GM12891 (cell line): ENCODE measurements at regions not wholly inside any gene's neighbourhood (a gene's known extent, or its start where the extent isn't known, plus 50 kb on each side); places are given as distances from the start of the nearest gene placed in this dataset.

Experiments
- DNase-seq: peaks from one replicate; pipeline ENCODE4 v3.0.0; 2011; ENCODE audit warnings: low spot score; ENCODE audit not compliant: insufficient read length
- FAIRE-seq: peaks from 2 replicates; lab custom pipeline; 2011; peaks lifted over from hg19 to GRCh38; lab: Jason Lieb, UNC
- PAX5 ChIP-seq: IDR thresholded peaks from 2 replicates; pipeline ENCODE4 v1.6.1; 2011; ENCODE audit warnings: low read length, moderate library complexity, mild to moderate bottlenecking; ENCODE audit not compliant: insufficient read depth, severe bottlenecking
- POLR2A ChIP-seq: IDR thresholded peaks from 2 replicates; pipeline ENCODE4 v1.6.1; 2011; ENCODE audit warnings: low read depth, low read length, control low read depth
- POLR2AphosphoS5 ChIP-seq: IDR thresholded peaks from 2 replicates; pipeline ENCODE4 v1.6.1; 2011; ENCODE audit warnings: low read depth, low read length, control low read depth
- POU2F2 ChIP-seq: IDR thresholded peaks from 2 replicates; pipeline ENCODE4 v1.6.1; 2011; ENCODE audit warnings: low read depth, mild to moderate bottlenecking, control low read depth, low read length, moderate library complexity
- SPI1 ChIP-seq: IDR thresholded peaks from 2 replicates; pipeline ENCODE4 v1.6.1; 2011; ENCODE audit warnings: low read depth, low read length, control low read depth
- TAF1 ChIP-seq: IDR thresholded peaks from 2 replicates; pipeline ENCODE4 v1.6.1; 2011; ENCODE audit warnings: low read depth, low read length, control low read depth

DNA sequence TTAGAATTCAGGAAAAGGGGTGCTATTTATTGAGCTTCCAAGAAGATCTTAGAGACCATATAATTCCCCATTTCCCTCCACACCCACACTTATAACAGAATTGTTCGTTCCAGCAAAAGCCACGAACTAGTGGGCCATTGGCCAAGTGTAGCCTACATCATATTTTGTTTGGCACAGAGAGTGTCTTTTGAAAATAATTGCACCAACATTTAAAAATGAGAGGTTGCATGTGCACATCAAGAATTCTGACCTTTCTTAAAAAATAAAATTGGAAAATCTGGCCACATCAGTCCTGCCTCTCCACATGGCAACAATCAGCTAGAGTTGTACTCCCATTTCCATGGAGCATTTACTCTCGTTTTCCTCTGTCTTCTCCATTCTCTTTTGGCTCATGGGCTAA lies 655.5 kb upstream of the FANCL start:
- DNase-seq (no peak), FAIRE-seq (no peak)

GRCh38 chr2:58895857-58896256 lies 654.7 kb upstream of the FANCL start:
- FAIRE-seq = no peak
- TF ChIP-seq POU2F2 = no peak
- DNase-seq = no peak

More for the DNA sequence above, 655.5 kb upstream of the FANCL start:
- TF ChIP-seq POLR2AphosphoS5 (no peak), TAF1 (no peak), POU2F2 (no peak), SPI1 (no peak), POLR2A (no peak)

GRCh38 chr2:58893656-58894351 lies 652.7 kb upstream of the FANCL start:
- no peak for TF ChIP-seq SPI1
- TF ChIP-seq POLR2A = no peak
- no peak for TF ChIP-seq POU2F2
- no peak for TF ChIP-seq POLR2AphosphoS5
- no peak for TF ChIP-seq PAX5
- no peak for TF ChIP-seq TAF1
- DNase-seq (no peak), FAIRE-seq (no peak)

DNA sequence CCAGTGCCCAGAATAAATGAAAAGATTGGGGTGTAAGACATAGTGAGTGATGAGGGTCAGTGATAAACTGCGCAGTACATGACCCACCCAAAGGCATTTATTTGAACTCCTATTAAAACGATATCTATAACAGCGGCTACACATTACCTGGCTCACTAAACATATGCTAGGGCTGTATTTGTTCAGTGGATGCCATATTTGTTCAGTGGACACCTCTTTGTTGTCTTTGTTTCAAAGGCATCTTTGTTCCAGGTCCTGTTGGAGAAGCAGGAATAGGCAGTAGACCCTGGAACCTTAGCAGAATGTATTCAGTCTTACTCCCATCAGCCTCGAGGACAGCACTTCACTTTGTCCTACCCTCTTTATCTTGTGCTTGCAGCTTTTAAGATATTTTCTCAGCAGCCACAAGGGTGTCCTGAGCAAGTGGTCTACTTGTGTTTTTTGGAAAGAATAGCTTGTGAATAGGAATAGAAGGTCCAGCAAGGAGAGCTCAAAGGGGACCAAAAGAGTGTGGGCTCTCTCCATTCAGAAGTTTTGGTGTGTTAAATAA lies 650.8 kb upstream of the FANCL start:
- no peak for DNase-seq
- no peak for FAIRE-seq

GRCh38 chr2:58890865-58891525 lies 649.9 kb upstream of the FANCL start:
- no peak for FAIRE-seq
- no peak for DNase-seq
- TF ChIP-seq POU2F2 (no peak), POLR2AphosphoS5 (no peak), POLR2A (no peak), PAX5 (no peak), TAF1 (no peak), SPI1 (no peak)

More for the DNA sequence above, 650.8 kb upstream of the FANCL start:
- TF ChIP-seq POLR2AphosphoS5 (no peak), SPI1 (no peak), TAF1 (no peak), POLR2A (no peak), POU2F2 (no peak), PAX5 (no peak)

DNA sequence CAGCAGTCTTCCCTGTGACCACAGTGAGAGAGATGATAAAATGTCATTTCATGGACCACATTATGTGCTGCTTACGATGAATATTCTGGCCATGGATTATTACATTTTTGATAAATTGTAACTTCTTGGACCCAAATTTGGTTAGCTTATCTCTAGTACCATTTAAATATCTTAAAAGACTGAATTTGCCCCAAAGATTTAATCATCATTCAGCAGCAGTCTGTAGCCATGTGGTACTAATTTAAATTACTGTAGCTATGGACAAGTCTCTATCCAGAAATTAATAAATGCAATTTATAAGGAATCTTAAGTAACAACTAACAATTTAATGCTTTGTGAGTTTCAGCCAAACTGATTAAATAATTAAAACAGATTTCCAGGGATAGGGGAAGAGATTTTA lies 644.9 kb upstream of the FANCL start:
- TF ChIP-seq POU2F2 (no peak), TAF1 (no peak), PAX5 (no peak), SPI1 (no peak), POLR2A (no peak), POLR2AphosphoS5 (no peak)
- no peak for DNase-seq
- no peak for FAIRE-seq

- TF ChIP-seq SPI1 = no peak
- TF ChIP-seq POLR2AphosphoS5 = no peak
- TF ChIP-seq POU2F2 = no peak
- TF ChIP-seq POLR2A = no peak
- TF ChIP-seq TAF1 = no peak
- no peak for TF ChIP-seq PAX5
- DNase-seq (no peak), FAIRE-seq (no peak)
These were observed 638.7 kb upstream of the FANCL start for GRCh38 chr2:58879834-58880233.

DNA sequence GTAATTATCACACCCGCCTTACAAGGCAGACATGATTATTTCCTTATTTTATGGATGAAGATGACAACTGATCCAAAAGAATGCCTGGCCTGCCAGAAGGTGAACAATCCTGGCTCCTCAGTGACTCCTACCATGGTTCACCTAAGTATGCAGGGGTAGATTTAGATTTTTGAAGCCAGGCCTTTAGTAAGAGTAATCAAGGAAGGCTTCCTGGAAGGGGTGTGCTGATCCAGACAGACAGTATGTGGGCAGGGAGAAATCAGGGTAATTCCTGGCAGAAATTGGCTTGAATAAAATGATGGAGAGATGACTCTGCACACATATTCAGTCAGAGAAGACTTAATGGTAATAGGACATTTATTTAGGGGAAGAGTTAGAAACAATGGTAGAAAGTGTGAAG lies 637.7 kb upstream of the FANCL start:
- DNase-seq (no peak), FAIRE-seq (no peak)
- no peak for TF ChIP-seq PAX5
- TF ChIP-seq POLR2A = no peak
- no peak for TF ChIP-seq POLR2AphosphoS5
- no peak for TF ChIP-seq TAF1

DNA sequence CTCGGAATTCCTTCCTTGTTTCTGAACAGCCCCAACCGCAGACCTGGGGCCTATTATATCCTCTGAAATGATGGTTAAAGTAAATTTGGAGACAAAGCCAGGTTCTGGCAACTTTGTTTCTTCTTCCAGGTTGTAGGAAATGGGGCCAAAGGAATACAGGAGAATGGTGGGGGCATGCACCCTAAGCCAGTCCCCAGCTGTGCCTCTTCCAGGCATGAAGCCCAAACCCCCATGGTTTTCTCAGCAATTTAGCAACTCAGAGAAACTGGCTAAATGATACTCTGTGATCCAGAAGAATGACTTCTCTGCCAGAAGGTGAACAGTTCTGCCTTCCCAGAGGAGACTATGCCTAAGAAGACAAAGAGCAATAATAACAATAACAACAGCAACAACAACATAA lies 635.0 kb upstream of the FANCL start:
- TF ChIP-seq POLR2A (no peak), POU2F2 (no peak), POLR2AphosphoS5 (no peak), TAF1 (no peak), SPI1 (no peak), PAX5 (no peak)
- DNase-seq = no peak
- no peak for FAIRE-seq
